Keratinocyte (primary cell): ENCODE measurements at regions not wholly inside any gene's neighbourhood (a gene's known extent, or its start where the extent isn't known, plus 50 kb on each side); places are given as distances from the start of the nearest gene placed in this dataset.

Experiments used
- DNase-seq: peaks from one replicate; pipeline ENCODE4 v3.0.0-alpha.2; 2011; ENCODE audit warnings: low read depth, missing footprints, low spot score
- FAIRE-seq: peaks from 2 replicates; lab custom pipeline; 2011; peaks lifted over from hg19 to GRCh38; lab: Jason Lieb, UNC
- H2AFZ ChIP-seq: 2 replicates; pipeline ENCODE4 v1.6.0; 2012; ENCODE audit warnings: low read length, control low read depth, inconsistent platforms; ENCODE audit not compliant: control insufficient read depth
- H3K27ac ChIP-seq: 2 replicates; pipeline ENCODE4 v1.5.1; 2011; ENCODE audit warnings: low read length; ENCODE audit not compliant: control insufficient read depth, insufficient read depth
- H3K27me3 ChIP-seq: 3 replicates; pipeline ENCODE4 v1.6.0; 2011; ENCODE audit warnings: low read length; ENCODE audit not compliant: control insufficient read depth, insufficient read depth; ENCODE audit errors: extremely low read depth
- H3K36me3 ChIP-seq, 2 experiments: 2 replicates in 1 of 2; 3 replicates in 1 of 2; pipeline ENCODE4 v1.5.1; 2011; ENCODE audit warnings: low read length in 2 of 2, mild to moderate bottlenecking in 1 of 2; ENCODE audit not compliant: control insufficient read depth in 2 of 2, insufficient read depth in 2 of 2; ENCODE audit errors: extremely low read depth in 1 of 2
- H3K4me1 ChIP-seq: 3 replicates; pipeline ENCODE4 v1.5.1; 2011; ENCODE audit warnings: low read length; ENCODE audit not compliant: control insufficient read depth, insufficient read depth; ENCODE audit errors: extremely low read depth
- H3K4me2 ChIP-seq: 3 replicates; pipeline ENCODE4 v1.6.0; 2011; ENCODE audit warnings: low read depth, low read length; ENCODE audit not compliant: control insufficient read depth, insufficient read depth; ENCODE audit errors: extremely low read depth
- H3K4me3 ChIP-seq, 3 experiments: fragments of 200-600 bp in 1 of 3; sonication (generic) in 1 of 3; 2 replicates in 2 of 3; 3 replicates in 1 of 3; pipeline ENCODE4 v1.5.1; 2011 to 2016; ENCODE audit warnings: low read length in 3 of 3, mild to moderate bottlenecking in 3 of 3, control low read depth in 2 of 3, inconsistent platforms in 1 of 3, low read depth in 1 of 3, mixed read lengths in 1 of 3, mixed run types in 1 of 3, moderate library complexity in 1 of 3; ENCODE audit not compliant: control insufficient read depth in 2 of 3, insufficient read depth in 2 of 3; ENCODE audit errors: extremely low read depth in 1 of 3
- H3K79me2 ChIP-seq: 2 replicates; pipeline ENCODE4 v1.6.0; 2012; ENCODE audit warnings: low read length; ENCODE audit not compliant: control insufficient read depth, insufficient read depth
- H3K9ac ChIP-seq: 3 replicates; pipeline ENCODE4 v1.6.0; 2011; ENCODE audit warnings: low read length; ENCODE audit not compliant: control insufficient read depth, insufficient read depth; ENCODE audit errors: extremely low read depth
- H3K9me1 ChIP-seq: 3 replicates; pipeline ENCODE4 v1.6.0; 2011; ENCODE audit warnings: low read length; ENCODE audit not compliant: control insufficient read depth, insufficient read depth; ENCODE audit errors: extremely low read depth
- H3K9me3 ChIP-seq: 2 replicates; pipeline ENCODE4 v1.5.1; 2012; ENCODE audit warnings: low read depth, low read length; ENCODE audit not compliant: control insufficient read depth
- H4K20me1 ChIP-seq: 3 replicates; pipeline ENCODE4 v1.6.0; 2011; ENCODE audit warnings: low read length; ENCODE audit not compliant: control insufficient read depth, insufficient read depth; ENCODE audit errors: extremely low read depth
- CTCF ChIP-seq, 3 experiments: IDR thresholded peaks in 1 of 3; conservative IDR thresholded peaks in 1 of 3; optimal IDR thresholded peaks in 1 of 3; 2 replicates in 2 of 3; 3 replicates in 1 of 3; pipeline versions ENCODE3 to v1.5.1; 2011; ENCODE audit warnings: low read length in 3 of 3, mild to moderate bottlenecking in 3 of 3, moderate library complexity in 2 of 3, control low read depth in 1 of 3, inconsistent platforms in 1 of 3; ENCODE audit not compliant: insufficient read depth in 2 of 3; ENCODE audit errors: extremely low read depth in 1 of 3
- EZH2 ChIP-seq: IDR thresholded peaks from one replicate; pipeline ENCODE4 v1.6.1; 2012; ENCODE audit warnings: inconsistent platforms, mild to moderate bottlenecking, low read length, moderate library complexity
- dilution Hi-C: fragments of 300-500 bp; cut with MboI; formaldehyde crosslinking; loops from one replicate; pipeline ENCODE4 v1.7.0; 2020; ENCODE audit warnings: low sequenced_read_pairs; ENCODE audit not compliant: extremely low pct_ligation_motif_present

GRCh38 chr7:73954181-73954580 is 73.8 kb upstream of the ELN start:
- FAIRE-seq = no peak
- dilution Hi-C loops = loop anchor here (25.0 kb wide), 1 partner anchor 92 kb away; the partner anchor contains the start of gene TMEM270
- no peak for DNase-seq
- Histone ChIP-seq H2AFZ (no peak overlapping the region), H3K36me3 (no peaks in the 10 kb centered on the region), H3K4me1 (no peaks in the 10 kb centered on the region), H3K9me3 (no peaks in the 10 kb centered on the region), H4K20me1 (no peaks in the 10 kb centered on the region), H3K4me3 (no peak overlapping the region), H3K27me3 (no peaks in the 10 kb centered on the region), H3K79me2 (no peaks in the 10 kb centered on the region), H3K9ac (no peak overlapping the region), H3K4me2 (no peak overlapping the region), H3K27ac (no peak overlapping the region), H3K9me1 (no peaks in the 10 kb centered on the region)
- no peak for TF ChIP-seq CTCF (optimal IDR thresholded peaks at IDR 0.05 in 1 of 3, IDR thresholded peaks at IDR 0.05 in 1 of 3, conservative IDR thresholded peaks at IDR 0.05 in 1 of 3; ENCODE audit: extremely low read depth in 1 of 3, insufficient read depth in 2 of 3, low read length in 3 of 3)
- no peak for TF ChIP-seq EZH2

GRCh38 chr7:73954861-73955260 is 73.1 kb upstream of the ELN start:
- Histone ChIP-seq H3K27ac (no peak overlapping the region), H3K27me3 (no peaks in the 10 kb centered on the region), H3K36me3 (no peaks in the 10 kb centered on the region), H3K9me3 (no peaks in the 10 kb centered on the region), H2AFZ (no peak overlapping the region), H3K79me2 (no peaks in the 10 kb centered on the region), H3K4me2 (no peak overlapping the region), H3K9ac (no peak overlapping the region), H3K4me1 (no peaks in the 10 kb centered on the region), H3K4me3 (no peak overlapping the region), H4K20me1 (no peaks in the 10 kb centered on the region), H3K9me1 (no peaks in the 10 kb centered on the region)
- DNase-seq = no peak
- dilution Hi-C loops = loop anchor here (25.0 kb wide), 1 partner anchor 93 kb away; the partner anchor contains the start of gene TMEM270
- no peak for FAIRE-seq
- TF ChIP-seq EZH2 = no peak
- TF ChIP-seq CTCF (optimal IDR thresholded peaks at IDR 0.05 in 1 of 3, IDR thresholded peaks at IDR 0.05 in 1 of 3, conservative IDR thresholded peaks at IDR 0.05 in 1 of 3; ENCODE audit: extremely low read depth in 1 of 3, insufficient read depth in 2 of 3, low read length in 3 of 3) = no peak
